ENCODE measurements at regions not wholly inside any gene's neighbourhood (a gene's known extent, or its start where the extent isn't known, plus 50 kb on each side); places are given as distances from the start of the nearest gene placed in this dataset.
"Not testable (repeated sequence)": the region's sequence is repeated elsewhere in the genome, so short reads cannot be mapped to it uniquely, and the experiment has no call there.

- no peak for DNase-seq
These were observed 52.6 kb downstream of the ERICH4 start for GRCh38 chr19:41495589-41495988.

- DNase-seq: no peak
These were observed 56.9 kb downstream of the ERICH4 start for GRCh38 chr19:41499899-41500298.

- DNase-seq: no peak
These were observed 57.5 kb downstream of the ERICH4 start for GRCh38 chr19:41500443-41500842.

DNA sequence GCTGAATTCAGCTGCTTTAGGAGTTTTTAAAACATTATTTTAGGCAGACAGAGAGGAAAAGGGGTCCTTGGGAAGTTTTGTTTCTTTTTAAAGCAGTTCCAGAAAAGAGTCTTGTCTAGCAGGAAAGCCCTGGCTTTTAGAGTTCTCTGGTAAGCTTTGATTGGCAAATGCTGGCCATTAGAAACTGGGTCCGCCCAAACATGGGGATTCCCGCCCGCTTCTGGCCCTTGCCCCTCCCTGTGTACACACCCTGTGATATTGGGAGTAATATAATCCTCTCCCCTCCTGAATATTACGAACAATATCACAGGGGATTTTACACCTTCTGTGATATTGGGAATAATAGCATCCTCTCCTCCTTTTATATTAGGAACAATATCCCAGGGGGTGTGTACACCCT, 58.9 kb downstream of the ERICH4 start:
- no peak for DNase-seq

DNA sequence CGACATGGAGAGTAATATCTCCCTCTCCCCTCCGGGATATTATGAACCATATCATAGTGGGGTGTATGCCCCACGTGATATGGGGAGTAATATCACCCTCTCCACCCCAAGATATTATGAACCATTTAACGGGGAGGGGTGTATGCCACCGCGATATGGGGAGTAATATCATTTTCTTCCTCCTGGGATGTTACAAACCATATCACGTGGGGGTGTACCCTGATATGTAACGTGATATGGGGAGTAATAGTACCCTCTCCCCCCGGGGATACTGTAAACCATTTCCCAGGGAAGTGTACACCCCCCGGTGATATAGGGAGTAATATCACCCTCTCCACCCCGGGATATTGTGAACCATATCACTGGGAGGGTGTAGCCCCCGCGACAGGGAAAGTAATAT, 62.1 kb downstream of the ERICH4 start:
- no peak for DNase-seq

- DNase-seq: no peak
These were observed 65.5 kb upstream of the CEACAM21 start for GRCh38 chr19:41510484-41510883.

DNA sequence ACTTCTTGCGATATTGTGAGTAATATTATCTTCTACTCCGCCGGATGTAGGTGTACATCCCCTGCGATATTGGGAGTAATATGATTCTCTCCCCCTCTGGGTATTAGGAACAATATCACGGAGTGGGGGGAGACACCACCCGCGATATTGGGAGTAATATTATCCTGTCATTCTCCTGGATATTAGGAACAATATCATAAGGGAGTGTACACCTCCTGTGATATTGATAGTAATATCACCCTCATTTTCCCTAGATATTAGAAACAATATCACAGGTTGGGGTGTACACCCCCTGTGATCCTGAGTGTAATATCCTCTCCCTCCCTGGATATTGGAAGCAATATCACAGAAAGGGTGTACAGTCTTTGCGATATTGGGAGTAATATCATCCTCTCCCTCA, 64.3 kb upstream of the CEACAM21 start:
- DNase-seq: no peak

- no peak for DNase-seq
These were observed 60.8 kb upstream of the CEACAM21 start for GRCh38 chr19:41515015-41515652.

DNA sequence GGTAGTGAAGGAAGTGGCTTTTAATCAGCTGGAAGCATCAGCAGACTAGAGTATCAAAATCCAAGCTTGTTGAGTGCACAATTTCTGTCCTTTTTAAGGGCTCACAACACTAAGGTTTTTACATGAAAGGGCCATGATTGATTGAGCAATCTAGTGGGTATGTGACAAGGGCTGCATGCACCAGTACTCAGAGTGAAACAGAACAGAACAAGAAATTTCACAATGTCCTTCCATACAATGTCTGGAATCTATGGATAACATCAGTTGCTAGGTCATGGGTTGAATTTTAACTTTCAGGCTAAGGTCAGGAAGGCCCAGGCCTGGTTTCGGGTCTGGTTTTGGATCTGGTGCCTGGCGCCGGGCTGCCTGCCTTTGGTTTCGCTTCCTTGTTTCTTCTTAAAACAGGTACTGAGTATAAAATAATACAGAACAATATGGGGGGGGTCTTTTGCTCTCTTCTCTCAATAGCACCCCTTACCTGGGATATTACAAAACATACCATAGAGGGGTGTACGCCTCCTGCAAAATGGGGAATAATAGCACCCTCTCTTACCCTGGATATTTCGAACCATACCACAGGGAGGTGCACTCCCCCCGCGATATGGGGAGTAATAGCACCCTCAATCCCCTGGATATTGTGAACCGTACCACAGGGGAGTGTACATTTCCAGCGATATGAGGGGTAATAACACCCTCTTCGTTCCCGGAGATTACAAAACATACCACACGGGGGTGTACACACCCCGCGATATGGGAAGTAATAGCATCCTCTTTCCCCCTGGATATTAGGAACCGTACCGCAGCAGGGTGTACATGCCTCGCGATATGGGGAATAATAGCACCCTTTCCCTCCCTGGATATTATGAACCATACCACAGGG, 59.4 kb upstream of the CEACAM21 start:
- DNase-seq: not testable (repeated sequence)

- no peak for DNase-seq
These were observed 57.8 kb upstream of the CEACAM21 start for GRCh38 chr19:41518141-41518540.

GRCh38 chr19:41521138-41521930, 54.6 kb upstream of the CEACAM21 start:
- peak; percentile 72 for DNase-seq

DNA sequence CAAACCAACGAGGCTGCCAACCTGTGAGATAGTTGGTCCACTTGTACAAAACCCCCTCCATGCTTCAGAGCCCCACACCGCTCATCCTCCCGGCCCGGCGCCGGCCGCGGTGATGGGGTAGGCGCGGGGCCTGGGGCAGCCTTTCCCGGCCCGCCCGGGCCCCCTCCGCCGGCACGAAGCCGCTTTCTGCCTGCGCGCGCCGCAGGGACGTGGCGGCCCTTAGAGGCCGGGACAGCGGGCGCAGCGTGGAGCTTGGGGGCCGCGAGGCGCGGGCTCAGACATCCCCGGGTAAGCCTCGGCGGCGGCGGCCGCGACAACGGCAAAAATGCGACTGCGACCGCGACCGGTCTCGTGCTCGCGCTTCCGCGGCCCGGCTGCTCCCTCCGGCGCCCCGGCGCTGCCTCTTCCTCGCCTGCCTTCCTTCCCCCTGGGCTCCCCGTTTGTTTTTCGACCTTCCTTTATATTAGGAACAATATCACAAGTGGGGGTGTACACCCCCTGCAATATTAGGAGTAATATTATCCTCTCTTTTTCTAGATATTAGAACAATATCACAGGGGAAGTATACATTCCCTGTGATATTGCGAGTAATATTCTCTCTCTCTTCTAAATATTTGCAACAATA, 53.9 kb upstream of the CEACAM21 start:
- DNase-seq: no peak

GRCh38 chr19:41525989-41526388, 50.0 kb upstream of the CEACAM21 start:
- no peak for DNase-seq

Data from NCI-H2227 treated with DMSO at 0.1 percent for 48 hours (cell line).